GM12878 (cell line): ENCODE measurements at regions not wholly inside any gene's neighbourhood (a gene's known extent, or its start where the extent isn't known, plus 50 kb on each side); places are given as distances from the start of the nearest gene placed in this dataset.

Experiments
- CTCF ChIP-seq, 3 experiments: IDR thresholded peaks in 2 of 3; conservative IDR thresholded peaks in 1 of 3; 2 replicates each; pipeline ENCODE4 v1.5.1; 2011; ENCODE audit warnings: low read depth in 3 of 3, low read length in 3 of 3, mild to moderate bottlenecking in 3 of 3, control low read depth in 2 of 3, moderate library complexity in 2 of 3, inconsistent platforms in 1 of 3, mixed read lengths in 1 of 3; ENCODE audit not compliant: control insufficient read depth in 2 of 3, insufficient read depth in 1 of 3; ENCODE audit errors: extremely low read depth in 1 of 3
- DPF2 ChIP-seq: fragments of 450-650 bp; IDR thresholded peaks from 2 replicates; pipeline ENCODE4 v1.6.1; 2017; ENCODE audit warnings: mild to moderate bottlenecking
- EP300 ChIP-seq, 2 experiments: fragments of 150-350 bp in 1 of 2; IDR thresholded peaks; 2 replicates each; pipeline ENCODE4 v1.6.1; 2011 to 2012; ENCODE audit warnings: low read depth in 2 of 2, low read length in 2 of 2, borderline replicate concordance in 1 of 2, improper control_type of control experiment in 1 of 2, inconsistent platforms in 1 of 2; ENCODE audit not compliant: control insufficient read depth in 1 of 2
- EZH2 ChIP-seq: IDR thresholded peaks from 2 replicates; pipeline ENCODE4 v1.6.1; 2012; ENCODE audit warnings: low read depth, mild to moderate bottlenecking, control low read depth, inconsistent platforms, low read length, borderline replicate concordance; ENCODE audit not compliant: control insufficient read depth
- GABPA ChIP-seq: IDR thresholded peaks from 2 replicates; pipeline ENCODE4 v1.6.1; 2014; ENCODE audit warnings: antibody characterized with exemption, low read depth, mild to moderate bottlenecking, inconsistent platforms
- JUND ChIP-seq: IDR thresholded peaks from 2 replicates; pipeline ENCODE4 v1.6.1; 2012; ENCODE audit warnings: low read depth, mild to moderate bottlenecking, low read length, improper control_type of control experiment, moderate library complexity
- MEF2A ChIP-seq: IDR thresholded peaks from 2 replicates; pipeline ENCODE4 v1.6.1; 2011; ENCODE audit warnings: low read depth, mild to moderate bottlenecking, low read length, moderate library complexity; ENCODE audit not compliant: insufficient read depth
- NFIC ChIP-seq: IDR thresholded peaks from 2 replicates; pipeline ENCODE4 v1.6.1; 2012; ENCODE audit warnings: low read depth, mild to moderate bottlenecking, inconsistent platforms, low read length, moderate library complexity
- POLR2A ChIP-seq: IDR thresholded peaks from 2 replicates; pipeline ENCODE4 v1.6.1; 2011; ENCODE audit warnings: low read depth, mild to moderate bottlenecking, low read length
- RBBP5 ChIP-seq: fragments of 200-600 bp; sonication (generic); conservative IDR thresholded peaks from 2 replicates; pipeline ENCODE4 v1.6.1; 2016
- RFX5 ChIP-seq: IDR thresholded peaks from 2 replicates; pipeline ENCODE4 v1.6.1; 2011; ENCODE audit warnings: low read depth, low read length, improper control_type of control experiment
- SMARCA5 ChIP-seq: fragments of 450-650 bp; IDR thresholded peaks from 2 replicates; pipeline ENCODE4 v1.6.1; 2017; ENCODE audit warnings: mild to moderate bottlenecking
- TF ChIP-seq, protein P1 (sequence below): fragments of 450-650 bp; IDR thresholded peaks from 2 replicates; pipeline ENCODE4 v1.6.1; 2016; ENCODE audit warnings: mild to moderate bottlenecking

DNA sequence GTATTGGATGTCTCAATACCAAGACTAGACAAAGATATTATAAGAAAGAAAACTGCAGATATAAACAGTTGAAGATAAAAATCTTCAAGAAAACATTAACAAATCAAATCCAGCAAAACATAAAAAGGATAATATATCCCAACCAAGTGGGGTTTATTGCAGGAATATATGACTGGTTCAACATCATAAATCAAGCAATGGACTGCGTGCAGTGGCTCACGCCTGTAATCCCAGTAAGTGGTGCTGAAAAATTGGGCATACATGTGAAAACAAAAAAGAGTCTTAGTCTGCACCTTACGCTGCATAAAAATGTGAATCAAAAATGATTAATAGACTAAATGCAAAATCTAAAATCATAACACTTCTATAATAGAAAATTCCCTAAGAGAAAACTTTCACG, 112.9 kb upstream of the PDE4B start:
- TF ChIP-seq CTCF (IDR thresholded peaks at IDR 0.05 in 2 of 3, conservative IDR thresholded peaks at IDR 0.05 in 1 of 3; ENCODE audit: control insufficient read depth in 2 of 3, extremely low read depth in 1 of 3, insufficient read depth in 1 of 3, low read depth in 3 of 3, low read length in 3 of 3) (no peak), GABPA (no peak), SMARCA5 (no peak), DPF2 (no peak), JUND (no peak), NFIC (no peak), EP300 (IDR thresholded peaks at IDR 0.05; ENCODE audit: borderline replicate concordance in 1 of 2, control insufficient read depth in 1 of 2, low read depth in 2 of 2, low read length in 2 of 2) (no peak), POLR2A (no peak), RFX5 (no peak), RBBP5 (no peak), MEF2A (no peak), EZH2 (no peak)
- TF ChIP-seq, protein P1, sequence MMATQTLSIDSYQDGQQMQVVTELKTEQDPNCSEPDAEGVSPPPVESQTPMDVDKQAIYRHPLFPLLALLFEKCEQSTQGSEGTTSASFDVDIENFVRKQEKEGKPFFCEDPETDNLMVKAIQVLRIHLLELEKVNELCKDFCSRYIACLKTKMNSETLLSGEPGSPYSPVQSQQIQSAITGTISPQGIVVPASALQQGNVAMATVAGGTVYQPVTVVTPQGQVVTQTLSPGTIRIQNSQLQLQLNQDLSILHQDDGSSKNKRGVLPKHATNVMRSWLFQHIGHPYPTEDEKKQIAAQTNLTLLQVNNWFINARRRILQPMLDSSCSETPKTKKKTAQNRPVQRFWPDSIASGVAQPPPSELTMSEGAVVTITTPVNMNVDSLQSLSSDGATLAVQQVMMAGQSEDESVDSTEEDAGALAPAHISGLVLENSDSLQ, result no peak
